NCI-H187 treated with DMSO at 0.1 percent for 48 hours (cell line): ENCODE measurements at regions not wholly inside any gene's neighbourhood (a gene's known extent, or its start where the extent isn't known, plus 50 kb on each side); places are given as distances from the start of the nearest gene placed in this dataset.

Source experiments
- DNase-seq: peaks from one replicate; lab custom pipeline; 2025; lab: John Stamatoyannopoulos, UW

- DNase-seq: no peak
These were observed 300.4 kb upstream of the NT5C1B start for GRCh38 chr2:18889565-18890332.

- DNase-seq: no peak
These were observed 296.1 kb upstream of the NT5C1B start for GRCh38 chr2:18885457-18885856.

DNA sequence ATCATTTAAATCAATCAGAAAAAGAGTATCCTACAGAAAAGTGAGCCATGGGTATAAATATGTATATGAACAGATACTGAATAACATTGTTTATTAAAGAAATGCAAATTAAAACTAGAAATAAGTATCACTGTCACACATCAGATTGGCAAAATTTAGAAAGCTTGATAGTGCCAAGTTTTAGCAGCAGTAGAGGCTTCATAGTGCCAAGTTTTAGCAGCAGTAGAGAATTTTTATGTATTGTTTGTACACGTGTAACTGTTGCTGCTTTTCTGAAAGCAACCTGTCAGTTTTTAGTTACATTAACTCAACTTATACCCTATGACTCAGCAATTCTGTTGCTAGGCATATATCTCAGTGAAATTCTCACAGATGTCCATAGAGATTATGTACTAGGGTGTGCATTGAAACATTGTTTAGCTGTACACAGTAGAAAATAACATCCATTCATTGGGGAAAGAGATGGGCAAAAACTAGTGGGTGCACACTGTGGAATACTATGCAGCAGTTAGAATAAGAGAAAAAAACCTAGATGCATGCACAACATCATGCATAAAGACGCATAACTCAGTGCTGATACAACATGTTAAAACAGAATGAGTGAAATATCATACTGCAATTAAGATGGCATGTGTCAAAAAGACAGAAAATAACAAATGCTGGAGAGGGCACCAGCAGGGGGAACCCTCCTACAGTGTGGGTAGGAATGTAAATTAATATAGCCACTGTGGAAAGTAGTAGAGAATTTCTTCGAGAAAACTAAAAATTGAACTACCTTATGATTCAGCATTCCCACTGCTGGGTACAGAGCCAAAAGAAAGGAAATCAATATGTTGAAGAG, 294.5 kb upstream of the NT5C1B start:
- DNase-seq: no peak

DNA sequence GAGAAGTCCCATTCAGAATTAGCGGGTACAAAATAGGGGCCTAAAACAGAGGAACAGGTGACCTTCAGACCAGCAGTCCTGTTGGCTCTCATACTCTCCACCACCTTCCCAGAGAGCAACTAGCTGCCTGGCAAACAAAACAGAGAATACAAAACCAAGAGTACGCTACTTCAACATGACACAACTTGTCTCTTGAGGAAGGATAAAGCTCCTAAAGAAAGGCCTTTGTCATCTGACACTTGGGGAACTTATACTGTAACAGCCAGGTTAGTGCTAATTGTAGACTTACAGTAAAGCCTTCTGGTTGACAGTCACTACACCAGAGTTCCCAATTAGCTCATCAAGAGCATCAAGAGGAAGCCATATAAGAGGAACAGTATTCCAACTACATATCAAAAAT, 282.1 kb upstream of the NT5C1B start:
- DNase-seq: peak; percentile 74

DNA sequence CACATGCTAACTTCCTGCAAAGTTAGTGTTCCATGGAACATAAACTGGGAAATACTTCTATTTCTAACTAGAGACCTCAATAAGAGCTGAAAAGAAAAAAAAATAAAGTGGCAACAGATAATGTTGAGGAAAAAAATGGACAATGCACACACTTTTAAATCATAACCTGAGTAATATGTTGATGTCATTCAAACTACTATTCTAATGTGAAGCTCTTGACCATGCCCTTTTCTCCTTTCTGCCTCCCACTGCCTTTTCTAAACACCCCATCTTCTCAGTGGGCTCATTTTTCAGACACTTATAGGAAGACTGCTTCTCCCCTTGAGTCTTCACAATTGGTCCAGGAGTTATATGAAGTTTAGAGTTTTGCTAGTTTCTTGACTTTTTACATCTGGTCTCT, 280.9 kb upstream of the NT5C1B start:
- no peak for DNase-seq

- DNase-seq: no peak
These were observed 272.6 kb upstream of the NT5C1B start for GRCh38 chr2:18861951-18862350.

- no peak for DNase-seq
These were observed 270.8 kb upstream of the NT5C1B start for GRCh38 chr2:18860179-18860578.

DNA sequence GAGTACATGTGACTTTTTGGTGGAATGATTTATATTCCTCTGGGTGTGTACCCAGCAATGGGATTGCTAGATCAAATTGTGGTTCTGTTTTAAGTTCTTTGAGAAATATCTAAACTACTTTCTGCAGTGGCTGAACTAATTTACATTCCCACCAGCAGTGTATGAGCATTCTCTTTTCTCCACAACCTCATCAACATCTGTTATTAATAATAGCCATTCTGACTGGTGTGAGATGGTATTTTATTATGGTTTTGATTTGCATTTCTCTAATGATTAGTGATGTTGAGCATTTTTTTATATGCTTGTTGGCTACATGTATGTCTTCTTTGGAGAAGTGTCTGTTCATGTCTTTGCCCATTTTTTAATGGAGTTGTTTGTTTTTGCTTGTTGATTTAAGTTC, 267.4 kb upstream of the NT5C1B start:
- no peak for DNase-seq

DNA sequence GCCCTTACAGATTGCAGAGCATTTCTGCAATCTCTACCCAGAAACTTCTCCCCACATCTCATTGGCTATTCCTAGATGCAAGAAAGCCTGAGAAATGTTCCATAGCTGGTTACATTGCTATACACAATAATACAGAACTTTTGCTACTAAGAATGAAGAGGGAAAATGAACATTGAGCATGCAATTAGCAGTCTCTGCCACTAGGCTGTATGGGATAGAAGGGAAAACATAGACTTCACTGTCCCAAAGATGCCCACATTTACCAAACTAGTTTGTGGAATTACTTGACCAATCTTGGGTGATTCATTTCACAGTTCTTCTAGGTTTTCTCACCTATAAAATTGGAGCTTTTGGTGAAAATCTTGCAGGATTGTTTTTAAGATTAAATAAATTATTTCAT, 265.7 kb upstream of the NT5C1B start:
- no peak for DNase-seq

DNA sequence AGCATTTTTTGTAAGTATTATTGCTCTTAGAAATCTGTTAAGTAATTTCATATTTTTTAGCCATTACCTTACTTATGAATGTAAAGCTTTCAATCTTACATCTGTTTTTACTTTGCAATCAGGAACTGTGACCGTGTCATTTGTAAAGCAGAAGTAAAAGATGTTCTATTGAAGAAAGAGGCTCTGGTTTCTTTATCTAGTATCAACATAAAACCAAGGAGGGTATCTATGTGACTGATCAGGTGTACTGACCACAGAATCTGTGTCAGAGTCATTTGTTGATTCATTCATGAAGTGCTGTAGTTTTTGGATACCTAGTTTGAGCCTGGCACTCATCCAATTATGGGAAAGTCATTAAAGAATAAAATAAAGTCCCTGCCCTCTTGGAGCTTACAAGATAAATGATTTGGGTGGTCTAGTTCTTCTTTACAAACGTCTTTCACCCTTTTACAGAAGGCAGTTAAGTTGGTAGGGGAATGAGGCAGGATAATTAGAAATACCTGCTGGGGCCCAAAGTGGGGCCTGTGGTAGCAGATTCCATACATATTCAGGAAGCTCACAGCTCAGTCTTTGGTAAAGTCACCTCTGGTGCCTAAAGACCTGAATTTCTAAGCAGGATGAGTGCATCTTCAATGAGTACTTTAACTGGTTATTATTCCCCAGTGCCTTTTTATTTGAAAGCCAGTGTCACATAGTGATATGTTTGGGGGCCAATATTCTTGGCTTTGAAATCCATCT, 260.6 kb upstream of the NT5C1B start:
- no peak for DNase-seq

GRCh38 chr2:18848646-18849045, 259.3 kb upstream of the NT5C1B start:
- no peak for DNase-seq

DNA sequence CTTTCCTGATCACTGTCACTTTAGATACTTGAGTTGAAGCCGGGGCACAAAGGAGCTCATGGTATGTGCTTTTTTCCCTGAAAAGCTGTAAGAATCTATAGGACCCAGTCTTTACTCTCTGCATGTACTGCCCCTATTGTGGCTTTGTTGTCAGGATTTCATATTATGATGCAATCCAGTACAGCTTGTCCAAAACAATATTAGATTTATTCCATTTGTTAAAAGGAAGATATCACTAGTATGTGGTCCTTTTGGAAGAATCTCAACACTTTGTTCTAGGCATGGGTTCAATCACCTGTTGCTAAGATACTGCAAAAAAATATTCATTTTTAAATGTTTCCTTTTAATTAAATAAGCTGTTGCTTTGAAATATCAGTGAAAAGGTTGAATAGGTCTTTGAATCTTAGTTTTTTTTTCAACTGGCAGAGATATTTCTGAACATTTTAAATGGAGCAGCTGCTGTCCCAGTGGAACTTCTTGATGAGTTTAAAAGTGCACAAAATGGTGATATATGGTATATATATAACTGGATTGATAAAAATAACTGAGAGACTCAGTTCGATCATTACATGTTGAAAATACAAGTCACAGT, 256.6 kb upstream of the NT5C1B start:
- DNase-seq: no peak

DNA sequence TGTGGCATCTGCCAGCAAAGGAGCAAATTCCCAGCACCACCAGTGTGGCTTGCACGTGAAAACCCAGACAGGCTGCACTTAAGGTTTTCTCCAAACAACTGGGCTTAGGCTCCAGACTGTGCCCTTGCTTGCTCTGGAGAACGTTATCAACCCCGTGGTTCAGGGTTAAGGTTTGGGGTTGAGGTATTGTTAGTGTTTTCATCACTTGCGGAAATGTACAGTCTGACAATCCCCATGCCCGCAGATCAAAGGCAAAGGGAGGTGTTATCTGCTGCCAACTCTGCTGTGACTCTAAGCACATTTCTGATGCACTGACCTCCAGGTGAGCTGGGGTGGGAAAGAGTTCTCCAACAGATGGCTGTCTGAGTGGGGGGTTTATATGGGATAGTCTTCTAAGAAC, 253.5 kb upstream of the NT5C1B start:
- no peak for DNase-seq

GRCh38 chr2:18841248-18842150, 252.1 kb upstream of the NT5C1B start:
- no peak for DNase-seq

DNA sequence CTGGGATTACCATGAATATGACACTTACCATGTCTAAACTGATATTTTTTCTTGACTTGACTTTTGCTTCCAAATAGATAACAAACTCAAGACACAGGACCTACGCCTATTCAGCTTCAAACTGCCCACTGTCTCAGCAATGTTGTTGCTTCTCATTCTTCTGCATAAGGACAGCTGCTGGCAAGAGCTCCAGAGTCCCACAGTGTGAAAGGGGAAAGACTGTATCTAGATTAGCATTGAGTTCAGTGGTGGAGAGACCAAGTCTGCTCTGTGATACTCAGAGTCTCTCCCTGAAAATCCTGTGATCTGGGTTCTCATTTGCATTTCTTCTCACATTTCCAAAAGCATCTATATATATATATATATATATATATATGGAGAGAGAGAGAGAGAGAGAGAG, 247.9 kb upstream of the NT5C1B start:
- DNase-seq: no peak

- no peak for DNase-seq
These were observed 247.1 kb upstream of the NT5C1B start for GRCh38 chr2:18836436-18836835.

DNA sequence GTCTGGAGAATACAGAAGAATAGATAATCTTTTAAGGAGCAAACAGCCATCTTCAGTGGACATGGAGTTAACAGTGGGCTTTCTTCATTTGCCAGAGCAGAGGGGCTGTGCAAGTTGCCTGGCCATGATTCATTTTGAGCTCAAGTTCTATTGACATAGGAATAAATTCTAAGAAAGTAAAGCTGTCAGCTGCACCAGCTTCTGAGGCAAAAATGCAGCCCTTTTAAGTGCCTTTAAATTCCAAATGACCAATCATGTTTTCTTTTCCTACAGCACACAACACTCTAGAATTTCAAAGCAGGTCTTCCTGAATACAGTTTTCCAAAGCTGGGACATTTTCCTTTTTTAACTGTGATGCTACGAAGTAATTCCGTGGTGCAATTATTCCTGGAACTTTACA, 246.4 kb upstream of the NT5C1B start:
- DNase-seq: no peak

- no peak for DNase-seq
These were observed 245.0 kb upstream of the NT5C1B start for GRCh38 chr2:18834341-18834740.

DNA sequence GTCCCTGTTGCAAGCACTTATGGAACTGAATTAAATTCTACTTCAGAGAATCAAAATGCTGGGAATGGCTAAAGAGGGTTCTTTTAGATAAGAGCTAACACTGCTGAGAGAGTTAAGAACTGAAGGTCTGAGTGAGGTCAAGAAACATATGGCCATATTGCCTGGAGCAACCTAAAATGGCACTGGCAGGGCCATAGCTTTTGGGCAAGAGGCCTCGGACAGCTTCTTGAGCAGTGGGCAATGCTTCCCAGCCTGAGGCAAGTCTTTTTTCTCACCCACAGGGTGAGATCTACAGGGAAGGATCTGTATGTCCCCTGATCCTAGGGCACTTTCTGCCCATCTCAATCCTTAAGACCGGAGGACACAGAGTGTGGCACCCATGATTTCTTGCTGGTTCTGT, 244.6 kb upstream of the NT5C1B start:
- no peak for DNase-seq

DNA sequence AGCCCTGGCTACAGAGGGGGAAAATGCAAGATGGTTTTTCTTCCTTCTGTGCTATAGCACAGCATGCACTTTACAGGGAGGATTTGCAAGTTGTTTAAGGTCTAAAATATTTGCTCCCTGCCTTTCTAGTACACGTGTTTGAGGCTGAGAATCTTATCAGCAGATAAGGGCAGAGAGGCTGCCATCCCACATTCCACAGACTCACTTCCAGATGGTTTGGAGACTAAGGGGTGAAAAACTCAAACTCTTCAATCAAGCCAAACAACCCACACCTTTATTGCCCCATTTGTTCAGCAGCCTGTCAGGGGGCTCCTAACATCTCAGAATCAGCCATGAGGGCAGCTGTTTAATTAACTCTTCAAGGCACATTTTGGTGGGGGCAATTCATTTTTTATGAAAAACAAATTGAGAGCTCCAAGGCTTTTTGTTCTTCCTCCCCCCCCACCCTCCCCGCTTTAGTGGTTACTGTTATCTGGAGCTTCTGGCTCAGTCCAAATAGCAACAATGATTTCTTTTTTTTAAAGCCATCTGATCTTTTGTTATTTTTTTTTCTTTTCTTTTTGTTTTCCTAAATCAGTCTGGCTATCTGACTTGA, 242.6 kb upstream of the NT5C1B start:
- no peak for DNase-seq

DNA sequence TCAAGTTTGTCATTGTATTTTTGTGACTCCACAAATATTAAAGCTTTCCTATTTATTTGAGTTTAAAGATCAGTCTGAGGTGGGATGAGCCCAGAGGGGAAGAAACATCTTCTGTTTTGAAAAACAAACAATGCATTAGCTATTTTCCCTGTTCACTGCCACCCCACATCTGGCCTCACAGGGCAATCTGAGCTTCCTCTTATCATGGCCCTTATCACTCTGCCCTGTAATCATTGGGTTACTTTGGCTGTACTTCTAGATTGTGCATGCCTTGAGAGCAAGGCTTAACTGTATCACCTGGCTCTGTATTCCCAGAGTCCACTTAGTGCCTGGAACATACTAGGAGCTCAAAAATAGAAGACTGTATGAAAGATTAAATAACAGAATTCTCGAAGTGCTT, 241.6 kb upstream of the NT5C1B start:
- DNase-seq: no peak
